H9 (cell line): ENCODE measurements at regions not wholly inside any gene's neighbourhood (a gene's known extent, or its start where the extent isn't known, plus 50 kb on each side); places are given as distances from the start of the nearest gene placed in this dataset.
"Not testable (repeated sequence)": the region's sequence is repeated elsewhere in the genome, so short reads cannot be mapped to it uniquely, and the experiment has no call there.

Experiments
- DNase-seq: peaks from one replicate; pipeline ENCODE4 v3.0.0-alpha.2; 2017
- H2AFZ ChIP-seq: one replicate; pipeline ENCODE4 v1.6.1; 2013; ENCODE audit warnings: mild to moderate bottlenecking, low read length, control low read depth, moderate library complexity
- H2AK5ac ChIP-seq: 2 replicates; pipeline ENCODE4 v1.6.1; 2013; ENCODE audit warnings: low read length, control low read depth, mixed read lengths; ENCODE audit not compliant: insufficient read length
- H2BK120ac ChIP-seq: one replicate; pipeline ENCODE4 v1.6.1; 2013; ENCODE audit warnings: low read depth, mild to moderate bottlenecking, low read length, control low read depth, inconsistent platforms; ENCODE audit not compliant: poor library complexity, severe bottlenecking
- H2BK12ac ChIP-seq: 2 replicates; pipeline ENCODE4 v1.6.1; 2013; ENCODE audit warnings: low read length, control low read depth, mixed read lengths, low read depth; ENCODE audit not compliant: insufficient read length
- H2BK15ac ChIP-seq: 2 replicates; pipeline ENCODE4 v1.6.1; 2013; ENCODE audit warnings: low read depth, low read length, control low read depth
- H2BK20ac ChIP-seq: one replicate; pipeline ENCODE4 v1.6.1; 2013; ENCODE audit warnings: low read depth, mild to moderate bottlenecking, low read length, control low read depth, inconsistent platforms; ENCODE audit not compliant: poor library complexity, severe bottlenecking
- H2BK5ac ChIP-seq: 2 replicates; pipeline ENCODE4 v1.6.1; 2013; ENCODE audit warnings: low read length, control low read depth, mixed read lengths; ENCODE audit not compliant: insufficient read length
- H3K14ac ChIP-seq: 2 replicates; pipeline ENCODE4 v1.6.1; 2013; ENCODE audit warnings: low read length, control low read depth; ENCODE audit not compliant: insufficient read depth
- H3K18ac ChIP-seq: 2 replicates; pipeline ENCODE4 v1.6.1; 2013; ENCODE audit warnings: low read depth, mild to moderate bottlenecking, mixed read lengths, low read length, control low read depth; ENCODE audit not compliant: insufficient read length
- H3K23ac ChIP-seq: 2 replicates; pipeline ENCODE4 v1.6.1; 2013; ENCODE audit warnings: low read length, control low read depth, mixed read lengths, low read depth; ENCODE audit not compliant: insufficient read length
- H3K23me2 ChIP-seq: 2 replicates; pipeline ENCODE4 v1.6.1; 2013; ENCODE audit warnings: low read depth, mild to moderate bottlenecking, mixed read lengths, low read length, control low read depth; ENCODE audit not compliant: insufficient read length, poor library complexity, severe bottlenecking
- H3K27ac ChIP-seq: 2 replicates; pipeline ENCODE4 v1.5.1; 2013; ENCODE audit warnings: low read length, control low read depth, mixed read lengths, low read depth; ENCODE audit not compliant: insufficient read length
- H3K27me3 ChIP-seq: 2 replicates; pipeline ENCODE4 v1.6.1; 2013; ENCODE audit warnings: low read length, control low read depth, inconsistent platforms; ENCODE audit not compliant: insufficient read depth
- H3K4ac ChIP-seq: 2 replicates; pipeline ENCODE4 v1.6.1; 2013; ENCODE audit warnings: low read depth, mild to moderate bottlenecking, control low read depth, inconsistent platforms, low read length, moderate library complexity
- H3K4me1 ChIP-seq: 2 replicates; pipeline ENCODE4 v1.6.1; 2013; ENCODE audit warnings: low read length, control low read depth, inconsistent platforms; ENCODE audit not compliant: insufficient read depth
- H3K4me2 ChIP-seq: 2 replicates; pipeline ENCODE4 v1.6.1; 2013; ENCODE audit warnings: low read length, control low read depth, mixed read lengths; ENCODE audit not compliant: insufficient read length, insufficient read depth
- H3K56ac ChIP-seq: 2 replicates; pipeline ENCODE4 v1.6.1; 2013; ENCODE audit warnings: low read depth, mild to moderate bottlenecking, mixed read lengths, low read length, control low read depth; ENCODE audit not compliant: insufficient read length
- H3K79me1 ChIP-seq: 2 replicates; pipeline ENCODE4 v1.6.1; 2013; ENCODE audit warnings: low read depth, mild to moderate bottlenecking, moderate library complexity, low read length, control low read depth, inconsistent platforms; ENCODE audit not compliant: insufficient read depth, poor library complexity, severe bottlenecking
- H3K79me2 ChIP-seq: 2 replicates; pipeline ENCODE4 v1.6.1; 2013; ENCODE audit warnings: low read length, control low read depth, inconsistent platforms; ENCODE audit not compliant: insufficient read depth
- H3K9ac ChIP-seq: 2 replicates; pipeline ENCODE4 v1.6.1; 2013; ENCODE audit warnings: low read length, control low read depth, mixed read lengths; ENCODE audit not compliant: insufficient read length; ENCODE audit errors: extremely low read depth
- H3K9me3 ChIP-seq: one replicate; pipeline ENCODE4 v1.6.1; 2013; ENCODE audit warnings: low read depth, low read length, inconsistent platforms; ENCODE audit not compliant: control insufficient read depth
- H3T11ph ChIP-seq: one replicate; pipeline ENCODE4 v1.6.1; 2013; ENCODE audit warnings: mild to moderate bottlenecking, low read length, control low read depth, inconsistent platforms
- H4K20me1 ChIP-seq: one replicate; pipeline ENCODE4 v1.6.1; 2013; ENCODE audit not compliant: control insufficient read depth, insufficient read length, insufficient read depth
- H4K5ac ChIP-seq: 2 replicates; pipeline ENCODE4 v1.6.1; 2013; ENCODE audit warnings: low read depth, mild to moderate bottlenecking, mixed read lengths, low read length, control low read depth; ENCODE audit not compliant: insufficient read length
- H4K8ac ChIP-seq: replicated peaks from 2 replicates; pipeline ENCODE4 v1.6.1; 2013; ENCODE audit warnings: low read length, control low read depth, mixed read lengths, low read depth; ENCODE audit not compliant: insufficient read length
- H4K91ac ChIP-seq: 2 replicates; pipeline ENCODE4 v1.6.1; 2013; ENCODE audit warnings: low read depth, mild to moderate bottlenecking, moderate library complexity, mixed read lengths, low read length, control low read depth; ENCODE audit not compliant: insufficient read length
- H3K27ac Mint-ChIP-seq, 3 experiments: 2 replicates in 2 of 3; 3 replicates in 1 of 3; pipeline ENCODE4 v1.8.0; 2020 to 2021; ENCODE audit warnings: mixed read lengths in 3 of 3, mild to moderate bottlenecking in 1 of 3, moderate library complexity in 1 of 3
- H3K27me3 Mint-ChIP-seq: 2 replicates; pipeline ENCODE4 v1.8.0; 2021; ENCODE audit warnings: low read depth, mild to moderate bottlenecking, moderate library complexity, mixed read lengths
- H3K36me3 Mint-ChIP-seq, 3 experiments: 2 replicates in 2 of 3; 3 replicates in 1 of 3; pipeline ENCODE4 v1.8.0; 2020 to 2021; ENCODE audit warnings: low read depth in 3 of 3, mixed read lengths in 3 of 3; ENCODE audit not compliant: insufficient read depth in 1 of 3
- H3K4me1 Mint-ChIP-seq, 2 experiments: 2 replicates each; pipeline ENCODE4 v1.8.0; 2020; ENCODE audit warnings: mixed read lengths in 2 of 2
- H3K4me3 Mint-ChIP-seq, 2 experiments: 2 replicates in 1 of 2; 3 replicates in 1 of 2; pipeline ENCODE4 v1.8.0; 2020 to 2021; ENCODE audit warnings: mild to moderate bottlenecking in 2 of 2, mixed read lengths in 2 of 2, moderate library complexity in 1 of 2
- H3K9me3 Mint-ChIP-seq, 2 experiments: 2 replicates in 1 of 2; 3 replicates in 1 of 2; pipeline ENCODE4 v1.8.0; 2020; ENCODE audit warnings: mild to moderate bottlenecking in 2 of 2, mixed read lengths in 2 of 2, moderate library complexity in 1 of 2
- WGBS: extraction: QIAGEN DNeasy Blood & Tissue Kit; methylation state at CpG from one replicate; pipeline ENCODE4 v1.1.7; 2013; ENCODE audit warnings: missing lambda C conversion rate, low lambda C conversion rate, mixed read lengths; ENCODE audit not compliant: insufficient read length; ENCODE audit errors: extremely low coverage; 5-methylcytosine and 5-hydroxymethylcytosine counted together

- not testable (repeated sequence) for H3K23me2 ChIP-seq, H4K20me1 ChIP-seq, H3K27ac Mint-ChIP-seq, H2BK12ac ChIP-seq, H2BK20ac ChIP-seq, H3K23ac ChIP-seq, H2AFZ ChIP-seq, H2BK15ac ChIP-seq, H3K4me2 ChIP-seq, H2BK120ac ChIP-seq, H2BK5ac ChIP-seq, H3K9ac ChIP-seq, H3T11ph ChIP-seq, H3K14ac ChIP-seq, H4K5ac ChIP-seq, H2AK5ac ChIP-seq, DNase-seq, H4K91ac ChIP-seq, H3K4me3 Mint-ChIP-seq, H3K27ac ChIP-seq, H3K4ac ChIP-seq, H3K79me1 ChIP-seq, H3K56ac ChIP-seq, H3K18ac ChIP-seq, H3K79me2 ChIP-seq, H3K4me1 Mint-ChIP-seq, H3K27me3 ChIP-seq, H4K8ac ChIP-seq, H3K4me1 ChIP-seq
- Mint-ChIP-seq H3K36me3 (peaks cover 20 to 43% (median 25%) of the 10 kb centered on the region in 3 experiments), H3K27me3 (peaks cover 14% of the 10 kb centered on the region), H3K9me3 (peaks cover 30 to 31% of the 10 kb centered on the region in 2 experiments; a peak in 4 of 5 replicates)
- WGBS = no CpG with 5 or more reads among the region's 3 CpGs
- H3K9me3 ChIP-seq = peaks cover 98% of the 10 kb centered on the region
These were observed 295.7 kb downstream of the GOLGA6L6 start for GRCh38 chr15:20245856-20246255.

DNA sequence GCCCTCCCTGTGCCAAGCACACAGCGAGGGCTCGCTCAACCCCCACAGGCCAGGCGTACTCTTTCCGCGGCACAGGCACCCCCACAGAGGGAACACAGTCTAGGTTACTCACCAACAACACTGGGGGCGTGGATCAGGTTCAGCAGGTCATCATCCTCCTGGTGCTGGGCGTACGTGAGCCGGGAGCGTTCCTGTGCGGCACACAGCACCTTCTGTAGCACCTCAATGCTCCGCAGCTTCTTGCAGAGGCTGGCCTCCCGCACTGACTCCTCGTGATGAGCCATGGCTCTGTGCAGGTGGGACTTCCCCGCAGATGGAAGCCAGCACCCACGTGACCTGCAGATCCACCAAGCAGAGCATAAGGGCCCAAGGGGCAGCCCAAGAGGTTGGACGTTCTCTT is 296.8 kb downstream of the GOLGA6L6 start:
- Mint-ChIP-seq H3K36me3 (peaks cover 19 to 35% (median 21%) of the 10 kb centered on the region in 3 experiments), H3K27me3 (peaks cover 13% of the 10 kb centered on the region), H3K9me3 (peaks cover 20% of the 10 kb centered on the region in 2 experiments; a peak in 4 of 5 replicates)
- not testable (repeated sequence) for H3K79me2 ChIP-seq, H3K4me3 Mint-ChIP-seq, H3T11ph ChIP-seq, H2AFZ ChIP-seq, H2AK5ac ChIP-seq, H4K91ac ChIP-seq, H3K9ac ChIP-seq, H3K23me2 ChIP-seq, H3K4me2 ChIP-seq, H3K27me3 ChIP-seq, H2BK120ac ChIP-seq, H2BK20ac ChIP-seq, H3K27ac ChIP-seq, H3K14ac ChIP-seq, H3K4me1 Mint-ChIP-seq, DNase-seq, H3K27ac Mint-ChIP-seq, H3K79me1 ChIP-seq, H4K20me1 ChIP-seq, H2BK5ac ChIP-seq, H3K56ac ChIP-seq, H4K8ac ChIP-seq, H2BK15ac ChIP-seq, H3K4ac ChIP-seq, H3K18ac ChIP-seq, H3K23ac ChIP-seq, H2BK12ac ChIP-seq, H3K4me1 ChIP-seq, H4K5ac ChIP-seq
- WGBS = no CpG with 5 or more reads among the region's 17 CpGs
- H3K9me3 ChIP-seq = peaks cover 98% of the 10 kb centered on the region
